Non-pigmented ciliary epithelial cell (primary cell): ENCODE measurements at regions not wholly inside any gene's neighbourhood (a gene's known extent, or its start where the extent isn't known, plus 50 kb on each side); places are given as distances from the start of the nearest gene placed in this dataset.
"Not testable (repeated sequence)": the region's sequence is repeated elsewhere in the genome, so short reads cannot be mapped to it uniquely, and the experiment has no call there.

Source experiments
- DNase-seq: peaks from one replicate; pipeline ENCODE4 v3.0.0-alpha.2; 2010; ENCODE audit warnings: low read depth

- DNase-seq = no peak
Observed at GRCh38 chr20:57104651-57105204, 161.7 kb downstream of the BMP7 start.

- no peak for DNase-seq
Observed at GRCh38 chr20:57106030-57106682, 160.3 kb downstream of the BMP7 start.

GRCh38 chr20:57106692-57107091 lies 159.7 kb downstream of the BMP7 start:
- DNase-seq = no peak

GRCh38 chr20:57107208-57107607 lies 159.2 kb downstream of the BMP7 start:
- DNase-seq = no peak

- DNase-seq = no peak
Observed at GRCh38 chr20:57108218-57108617, 158.2 kb downstream of the BMP7 start.

- no peak for DNase-seq
Observed at GRCh38 chr20:57108742-57109570, 157.5 kb downstream of the BMP7 start.

- DNase-seq = no peak
Observed at GRCh38 chr20:57109571-57109953, 156.9 kb downstream of the BMP7 start.

GRCh38 chr20:57110121-57111027 lies 156.1 kb downstream of the BMP7 start:
- DNase-seq = not testable (repeated sequence)

GRCh38 chr20:57111028-57111373 lies 155.4 kb downstream of the BMP7 start:
- no peak for DNase-seq

GRCh38 chr20:57112448-57112847 lies 154.0 kb downstream of the BMP7 start:
- DNase-seq = no peak

GRCh38 chr20:57114290-57115005 lies 152.0 kb downstream of the BMP7 start:
- no peak for DNase-seq

- no peak for DNase-seq
Observed at GRCh38 chr20:57117296-57117695, 149.1 kb downstream of the BMP7 start.

GRCh38 chr20:57118107-57118769 lies 148.2 kb downstream of the BMP7 start:
- DNase-seq = no peak
